ENCODE measurements at regions not wholly inside any gene's neighbourhood (a gene's known extent, or its start where the extent isn't known, plus 50 kb on each side); places are given as distances from the start of the nearest gene placed in this dataset.

DNA sequence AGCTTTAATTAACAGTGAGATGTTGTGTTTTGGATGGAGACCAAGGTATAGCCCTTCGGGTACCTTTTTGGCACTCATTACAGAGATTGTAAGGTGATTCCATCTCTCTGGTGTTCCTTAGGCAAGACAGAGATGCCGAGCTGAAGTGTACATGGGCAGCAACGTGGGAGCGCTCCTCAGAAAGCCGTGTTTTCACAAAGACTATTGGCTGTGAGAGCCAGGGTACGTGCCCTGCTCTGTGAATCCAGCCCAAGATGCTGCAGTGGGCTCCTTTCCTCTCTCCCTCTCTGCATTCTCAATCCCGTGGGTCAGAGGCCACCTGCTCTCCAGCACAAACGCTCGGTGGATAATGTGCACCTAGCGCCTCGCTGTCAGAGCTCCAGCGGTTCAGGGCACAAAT lies 203.0 kb upstream of the EPHA4 start:
- no peak for DNase-seq (ENCODE audit: low read depth in 1 of 2, low spot score in 2 of 2)
- no peak overlapping the region for H3K14ac ChIP-seq (ENCODE audit: insufficient read length)
- no peaks in the 10 kb centered on the region for H3K9me3 ChIP-seq (ENCODE audit: insufficient read depth in 2 of 2, low read depth in 1 of 2, low read length in 1 of 2)
- no peak overlapping the region for H2BK120ac ChIP-seq (replicated peaks; ENCODE audit: low read depth, low read length)
- H3K23me2 ChIP-seq (ENCODE audit: low read depth, low read length) = no peaks in the 10 kb centered on the region
- no peak overlapping the region for H2BK15ac ChIP-seq (ENCODE audit: low read length)
- H2AK5ac ChIP-seq (ENCODE audit: low read depth, low read length) = no peak overlapping the region
- 0 out of 2 replicates have a peak overlapping the region, but pooled peaks have one; percentile 64 for H2AFZ ChIP-seq (ENCODE audit: low read length)
- WGBS, 2 experiments (ENCODE audit: extremely low coverage in 1 of 2, insufficient coverage in 1 of 2, insufficient read length in 1 of 2, insufficient replicate concordance in 2 of 2, low coverage in 1 of 2, low lambda C conversion rate in 2 of 2, missing lambda C conversion rate in 1 of 2) = 92% methylated on average over 12 of the region's 12 CpGs; no CpG with 5 or more reads in 1 of the 2 experiments
- ChIA-PET CTCF (ENCODE audit: partially characterized antibody) (no interaction called here), POLR2A (ENCODE audit: partially characterized antibody) (interaction anchor here (0.6 kb wide), 1 partner anchor 1692 kb away, joined by 3 read pairs; no protein-coding TSS in a partner anchor)
- H4K91ac ChIP-seq (replicated peaks; ENCODE audit: insufficient read length, low read length) = peak overlapping the region; percentile 5
- H3K4me1 ChIP-seq (replicated peaks in 1 of 4; ENCODE audit: control insufficient read depth in 3 of 4, insufficient read depth in 4 of 4, low read length in 3 of 4) = peaks cover 0 to 5% (median 0%) of the 10 kb centered on the region in 4 experiments; a peak in 2 of 7 replicates
- TF ChIP-seq BACH1 (IDR thresholded peaks at IDR 0.05; ENCODE audit: low read length) = no peak
- TF ChIP-seq KDM5A (IDR thresholded peaks at IDR 0.05; ENCODE audit: low read length) = no peak
- TF ChIP-seq JUND (IDR thresholded peaks at IDR 0.05; ENCODE audit: low read length) = no peak
- TF ChIP-seq, protein P1, sequence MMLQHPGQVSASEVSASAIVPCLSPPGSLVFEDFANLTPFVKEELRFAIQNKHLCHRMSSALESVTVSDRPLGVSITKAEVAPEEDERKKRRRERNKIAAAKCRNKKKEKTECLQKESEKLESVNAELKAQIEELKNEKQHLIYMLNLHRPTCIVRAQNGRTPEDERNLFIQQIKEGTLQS (IDR thresholded peaks at IDR 0.05; ENCODE audit: insufficient read depth, low read depth, low read length) = no peak
- TF ChIP-seq PHF8 (conservative IDR thresholded peaks at IDR 0.05; ENCODE audit: low read depth, low read length) = no peak
- TF ChIP-seq SP4 (IDR thresholded peaks at IDR 0.05; ENCODE audit: low read length) = no peak
- TF ChIP-seq POLR2A (IDR thresholded peaks at IDR 0.05; ENCODE audit: control extremely low read depth in 1 of 2, low read depth in 2 of 2, low read length in 2 of 2) = no peak
- no peak for TF ChIP-seq CBX5 (IDR thresholded peaks at IDR 0.05; ENCODE audit: low read depth, low read length)
- no peak for TF ChIP-seq SIRT6 (IDR thresholded peaks at IDR 0.05; ENCODE audit: low read length)
- TF ChIP-seq HDAC2 (IDR thresholded peaks at IDR 0.05; ENCODE audit: borderline replicate concordance in 1 of 2, low read depth in 2 of 2, low read length in 2 of 2) = no peak
- H3K36me3 ChIP-seq (ENCODE audit: control insufficient read depth in 2 of 4, insufficient read depth in 4 of 4, low read length in 3 of 4) = no peaks in the 10 kb centered on the region
- no peak overlapping the region for H3K4me2 ChIP-seq (ENCODE audit: insufficient read depth in 1 of 2, low read depth in 2 of 2, low read length in 2 of 2)
- no peaks in the 10 kb centered on the region for H3K27me3 ChIP-seq (replicated peaks in 1 of 4; ENCODE audit: control insufficient read depth in 3 of 4, extremely low read depth in 1 of 4, insufficient read depth in 3 of 4, low read length in 3 of 4)
- H3K56ac ChIP-seq (replicated peaks; ENCODE audit: insufficient read length, low read depth, low read length) = no peak overlapping the region
- H4K5ac ChIP-seq (ENCODE audit: insufficient read length, low read depth, low read length) = no peak overlapping the region
- no peaks in the 10 kb centered on the region for H3K79me1 ChIP-seq (ENCODE audit: low read depth, low read length)
- no peak overlapping the region for H3K23ac ChIP-seq (ENCODE audit: insufficient read length)
- no peak overlapping the region for H2BK20ac ChIP-seq (ENCODE audit: low read length)
- H4K20me1 ChIP-seq (replicated peaks in 1 of 2; ENCODE audit: control insufficient read depth in 1 of 2, insufficient read depth in 2 of 2, low read length in 2 of 2) = no peaks in the 10 kb centered on the region
- no peak overlapping the region for H3K4me3 ChIP-seq (ENCODE audit: extremely low read depth in 1 of 4, insufficient read depth in 2 of 4, low read depth in 3 of 4, low read length in 4 of 4)
- no peaks in the 10 kb centered on the region for H3K79me2 ChIP-seq (ENCODE audit: control insufficient read depth in 1 of 2, insufficient read depth in 2 of 2, low read length in 2 of 2)
- H2BK12ac ChIP-seq (ENCODE audit: low read depth, low read length) = no peak overlapping the region
- H2BK5ac ChIP-seq (ENCODE audit: low read depth, low read length) = no peak overlapping the region
- H3K9ac ChIP-seq (replicated peaks in 1 of 4; ENCODE audit: extremely low read depth in 1 of 4, low read depth in 3 of 4, low read length in 3 of 4) = no peak overlapping the region
- H3K27ac ChIP-seq (ENCODE audit: low read depth, low read length) = no peak overlapping the region
- no peak overlapping the region for H3K4ac ChIP-seq (replicated peaks; ENCODE audit: insufficient read length, low read depth, low read length)
- FAIRE-seq = no peak
- H3K18ac ChIP-seq (ENCODE audit: extremely low read depth, low read length) = no peak overlapping the region
- H4K8ac ChIP-seq (ENCODE audit: extremely low read depth, insufficient read depth, low read length) = no peak overlapping the region

Measured in H1 (cell line).